ENCODE measurements at regions not wholly inside any gene's neighbourhood (a gene's known extent, or its start where the extent isn't known, plus 50 kb on each side); places are given as distances from the start of the nearest gene placed in this dataset.
A peak's percentile ranks its signal among the peaks of the same experiment; 100 is the strongest.

DNA sequence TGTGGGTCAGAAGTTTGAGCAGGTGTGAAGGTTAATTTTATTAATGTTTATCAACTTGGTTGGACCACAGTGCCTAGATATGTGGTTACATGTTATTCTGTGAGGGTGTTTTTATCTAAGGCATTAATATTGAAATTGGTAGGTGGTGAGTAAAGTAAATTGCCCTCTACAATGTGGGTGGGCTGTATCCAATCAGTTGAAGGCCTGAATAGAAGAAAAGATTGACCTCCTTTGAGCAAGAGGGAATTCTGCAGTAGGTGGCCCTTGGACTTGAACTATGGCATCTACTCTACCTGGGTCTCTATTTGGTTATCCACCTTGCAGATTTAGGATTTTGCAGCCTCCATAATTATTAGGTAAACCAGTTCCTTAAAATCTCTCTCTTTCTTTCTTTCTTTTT is 356.8 kb upstream of the EEF2KMT start:
- H3K27me3 ChIP-seq (ENCODE audit: control insufficient read depth, insufficient read depth, low read length), result no peaks in the 10 kb centered on the region
- H3K9me3 ChIP-seq (ENCODE audit: control insufficient read depth, insufficient read depth, low read length), result no peaks in the 10 kb centered on the region
- H3K4me3 ChIP-seq (ENCODE audit: low read depth, low read length), result no peak overlapping the region
- no peak overlapping the region for H3K27ac ChIP-seq (ENCODE audit: low read depth, low read length)
- H3K36me3 ChIP-seq (ENCODE audit: control insufficient read depth, insufficient read depth, low read length), result no peaks in the 10 kb centered on the region
- H3K4me1 ChIP-seq (ENCODE audit: control insufficient read depth, insufficient read depth, low read length), result peaks cover 8% of the 10 kb centered on the region
- DNase-seq (ENCODE audit: low read depth in 4 of 6, low spot score in 6 of 6), result no peak

DNA sequence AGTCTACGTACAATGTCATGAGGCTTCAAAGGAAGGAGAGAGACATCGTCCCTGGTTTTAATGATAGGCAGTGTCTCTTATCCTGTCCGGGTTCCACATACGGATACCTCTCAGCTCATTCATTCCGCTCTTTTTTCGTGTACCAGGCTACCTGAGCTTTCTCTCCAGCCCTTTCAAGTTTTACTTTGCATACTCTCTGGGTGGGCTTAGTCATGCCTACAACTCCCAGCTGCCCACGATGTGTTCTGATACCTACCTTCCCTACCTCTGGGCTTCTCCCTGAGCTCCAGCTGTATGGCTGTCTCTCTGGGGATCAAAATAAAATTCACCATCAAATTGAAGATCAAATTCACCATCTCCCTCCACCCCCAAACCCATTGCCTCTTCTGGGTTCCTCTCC is 354.0 kb upstream of the EEF2KMT start:
- no peak for DNase-seq (ENCODE audit: low read depth in 4 of 6, low spot score in 6 of 6)
- Histone ChIP-seq H3K36me3 (ENCODE audit: control insufficient read depth, insufficient read depth, low read length) (no peaks in the 10 kb centered on the region), H3K27me3 (ENCODE audit: control insufficient read depth, insufficient read depth, low read length) (no peaks in the 10 kb centered on the region), H3K27ac (ENCODE audit: low read depth, low read length) (no peak overlapping the region), H3K4me1 (ENCODE audit: control insufficient read depth, insufficient read depth, low read length) (peaks cover 13% of the 10 kb centered on the region), H3K4me3 (ENCODE audit: low read depth, low read length) (no peak overlapping the region), H3K9me3 (ENCODE audit: control insufficient read depth, insufficient read depth, low read length) (no peaks in the 10 kb centered on the region)
- 65% methylated on average over 5 of the region's 7 CpGs for WGBS (ENCODE audit: insufficient coverage)

DNA sequence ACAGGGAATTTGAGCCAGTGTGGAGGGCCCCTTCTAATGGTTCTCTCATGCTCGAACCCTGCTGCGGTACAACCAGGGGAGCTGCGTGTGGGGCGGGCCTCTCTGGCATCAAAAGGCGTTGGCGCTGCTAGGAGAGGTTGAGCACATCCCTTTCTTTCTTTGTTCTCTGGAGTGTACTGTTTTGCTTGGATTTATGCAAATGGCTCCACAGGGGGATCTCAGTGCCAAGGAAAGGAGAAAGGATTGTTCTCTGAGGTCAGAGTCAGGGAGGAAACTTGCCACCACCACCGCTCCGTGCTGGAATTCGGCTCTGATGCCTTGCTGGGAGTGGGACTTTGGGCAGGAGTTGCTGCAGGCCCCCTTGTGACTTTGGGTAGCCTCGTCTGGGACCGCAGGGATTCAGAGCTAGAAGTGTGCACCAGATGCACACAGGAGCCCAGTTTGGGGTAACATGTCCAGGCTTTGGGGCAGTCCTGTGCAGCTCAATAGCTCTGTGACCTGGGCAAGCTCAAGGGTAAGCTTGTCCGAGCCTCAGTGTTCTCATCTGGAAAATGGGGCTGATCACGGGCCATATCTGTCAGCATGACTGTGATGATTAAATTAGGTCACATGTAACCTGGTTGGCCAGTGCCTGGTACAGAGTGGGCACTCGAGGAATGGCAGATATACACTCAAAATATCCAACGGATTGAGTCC is 353.0 kb upstream of the EEF2KMT start:
- DNase-seq (ENCODE audit: low read depth in 4 of 6, low spot score in 6 of 6), result peak in 4 of 6 donors; percentile 9 to 85 (median 32)
- Histone ChIP-seq H3K36me3 (ENCODE audit: control insufficient read depth, insufficient read depth, low read length) (no peaks in the 10 kb centered on the region), H3K27me3 (ENCODE audit: control insufficient read depth, insufficient read depth, low read length) (no peaks in the 10 kb centered on the region), H3K4me3 (ENCODE audit: low read depth, low read length) (no peak overlapping the region), H3K4me1 (ENCODE audit: control insufficient read depth, insufficient read depth, low read length) (peaks cover 13% of the 10 kb centered on the region), H3K9me3 (ENCODE audit: control insufficient read depth, insufficient read depth, low read length) (no peaks in the 10 kb centered on the region), H3K27ac (ENCODE audit: low read depth, low read length) (no peak overlapping the region)
- WGBS (ENCODE audit: insufficient coverage), result 25% methylated on average over 12 of the region's 15 CpGs

DNA sequence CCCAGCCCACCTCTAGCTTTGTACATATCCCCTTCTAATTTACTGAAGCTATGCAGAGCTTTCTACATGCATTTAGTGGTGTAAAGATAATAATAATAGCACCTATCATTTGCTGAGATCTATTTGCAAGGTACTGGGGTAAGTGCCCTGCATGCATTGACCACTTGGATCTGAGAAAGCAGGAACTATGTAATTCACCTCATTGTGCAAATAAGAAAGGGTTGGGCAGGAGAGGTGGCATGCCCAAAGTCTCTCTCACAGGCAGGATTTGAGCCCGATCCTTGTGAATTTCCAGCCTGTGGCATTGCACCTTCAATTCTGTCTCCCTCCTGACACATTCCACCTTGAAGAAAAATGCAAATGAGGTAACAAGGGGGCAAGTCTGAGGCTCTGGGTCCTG is 352.3 kb upstream of the EEF2KMT start:
- Histone ChIP-seq H3K4me1 (ENCODE audit: control insufficient read depth, insufficient read depth, low read length) (peaks cover 13% of the 10 kb centered on the region), H3K27me3 (ENCODE audit: control insufficient read depth, insufficient read depth, low read length) (no peaks in the 10 kb centered on the region), H3K27ac (ENCODE audit: low read depth, low read length) (no peak overlapping the region), H3K9me3 (ENCODE audit: control insufficient read depth, insufficient read depth, low read length) (no peaks in the 10 kb centered on the region), H3K36me3 (ENCODE audit: control insufficient read depth, insufficient read depth, low read length) (no peaks in the 10 kb centered on the region), H3K4me3 (ENCODE audit: low read depth, low read length) (no peak overlapping the region)
- no peak for DNase-seq (ENCODE audit: low read depth in 4 of 6, low spot score in 6 of 6)
- no CpG with 5 or more reads among the region's 1 CpG for WGBS (ENCODE audit: insufficient coverage)

DNA sequence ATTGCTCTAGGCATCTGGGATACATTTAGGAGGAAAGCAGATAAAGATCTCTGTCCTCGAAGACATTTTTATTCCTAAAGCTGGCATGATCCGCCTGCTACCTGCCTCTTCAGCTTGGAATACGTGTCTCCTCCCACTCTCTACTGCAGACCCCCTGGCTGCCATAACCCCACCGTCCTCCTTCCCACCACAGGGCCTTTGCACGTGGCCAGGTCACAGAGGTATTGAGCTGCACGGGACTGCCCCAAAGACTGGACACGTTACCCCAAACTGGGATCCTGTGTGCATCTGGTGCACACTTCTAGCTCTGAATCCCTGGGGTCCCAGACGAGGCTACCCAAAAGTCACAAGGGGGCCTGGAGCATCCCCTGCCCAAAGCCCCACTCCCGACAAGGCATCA is 351.2 kb upstream of the EEF2KMT start:
- Histone ChIP-seq H3K9me3 (ENCODE audit: control insufficient read depth, insufficient read depth, low read length) (no peaks in the 10 kb centered on the region), H3K4me1 (ENCODE audit: control insufficient read depth, insufficient read depth, low read length) (peaks cover 13% of the 10 kb centered on the region), H3K36me3 (ENCODE audit: control insufficient read depth, insufficient read depth, low read length) (no peaks in the 10 kb centered on the region), H3K27me3 (ENCODE audit: control insufficient read depth, insufficient read depth, low read length) (no peaks in the 10 kb centered on the region), H3K4me3 (ENCODE audit: low read depth, low read length) (no peak overlapping the region), H3K27ac (ENCODE audit: low read depth, low read length) (no peak overlapping the region)
- WGBS (ENCODE audit: insufficient coverage), result 82% methylated on average over 9 of the region's 9 CpGs
- DNase-seq (ENCODE audit: low read depth in 4 of 6, low spot score in 6 of 6), result no peak

DNA sequence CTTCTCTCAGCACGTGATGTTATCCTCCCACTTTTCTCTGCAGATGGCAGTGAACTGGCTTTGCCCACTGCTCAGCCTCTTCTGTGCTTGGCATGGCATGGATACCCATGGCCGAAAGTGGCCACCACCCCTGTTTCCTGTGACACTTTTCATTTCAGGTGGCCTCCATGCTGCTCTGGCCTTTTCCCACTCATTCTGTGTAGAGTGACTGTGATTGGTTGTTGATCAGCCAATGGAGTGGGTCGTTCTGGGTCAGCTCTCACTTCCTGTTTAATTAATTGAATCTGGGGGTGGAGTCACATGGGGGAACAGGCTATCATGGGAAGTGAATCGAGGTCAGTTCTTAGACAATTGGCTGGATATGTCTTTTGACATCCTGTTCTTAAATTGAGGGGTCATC is 350.1 kb upstream of the EEF2KMT start:
- H3K4me3 ChIP-seq (ENCODE audit: low read depth, low read length), result no peak overlapping the region
- no peaks in the 10 kb centered on the region for H3K36me3 ChIP-seq (ENCODE audit: control insufficient read depth, insufficient read depth, low read length)
- 94% methylated on average over 4 of the region's 4 CpGs for WGBS (ENCODE audit: insufficient coverage)
- no peaks in the 10 kb centered on the region for H3K27me3 ChIP-seq (ENCODE audit: control insufficient read depth, insufficient read depth, low read length)
- H3K9me3 ChIP-seq (ENCODE audit: control insufficient read depth, insufficient read depth, low read length), result no peaks in the 10 kb centered on the region
- no peak for DNase-seq (ENCODE audit: low read depth in 4 of 6, low spot score in 6 of 6)
- H3K4me1 ChIP-seq (ENCODE audit: control insufficient read depth, insufficient read depth, low read length), result peaks cover 13% of the 10 kb centered on the region
- no peak overlapping the region for H3K27ac ChIP-seq (ENCODE audit: low read depth, low read length)

DNA sequence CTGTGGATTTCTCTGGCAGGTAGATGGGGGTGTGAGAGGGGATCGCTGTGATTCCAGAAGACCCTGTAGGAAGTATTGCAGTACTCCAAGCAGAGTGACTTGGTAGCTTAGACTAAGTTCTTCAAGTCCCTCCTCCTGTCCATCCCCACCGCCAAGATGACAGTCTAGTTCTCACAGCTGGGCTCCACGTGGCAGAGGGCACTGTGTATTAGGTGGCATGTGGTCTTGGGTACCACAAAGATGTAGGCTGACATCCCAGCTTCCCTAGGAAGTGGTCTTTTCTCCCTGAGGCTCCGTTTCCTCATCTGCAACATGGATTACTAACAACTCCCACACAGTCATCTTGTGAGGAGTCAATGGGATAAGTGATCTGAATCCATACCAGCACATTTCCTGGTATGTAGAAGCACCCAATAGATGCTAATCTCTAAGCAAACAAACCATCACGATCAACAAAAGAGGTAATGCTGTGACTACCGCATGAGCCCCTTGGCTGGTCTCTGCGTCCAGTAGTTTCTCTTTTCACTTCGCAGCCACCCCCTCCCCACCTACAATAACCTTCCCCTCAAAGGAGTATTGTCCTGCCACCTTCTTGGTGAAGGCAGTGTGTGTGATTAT is 349.1 kb upstream of the EEF2KMT start:
- Histone ChIP-seq H3K27ac (ENCODE audit: low read depth, low read length) (no peak overlapping the region), H3K36me3 (ENCODE audit: control insufficient read depth, insufficient read depth, low read length) (no peaks in the 10 kb centered on the region), H3K4me1 (ENCODE audit: control insufficient read depth, insufficient read depth, low read length) (peaks cover 13% of the 10 kb centered on the region), H3K9me3 (ENCODE audit: control insufficient read depth, insufficient read depth, low read length) (no peaks in the 10 kb centered on the region), H3K4me3 (ENCODE audit: low read depth, low read length) (no peak overlapping the region), H3K27me3 (ENCODE audit: control insufficient read depth, insufficient read depth, low read length) (no peaks in the 10 kb centered on the region)
- DNase-seq (ENCODE audit: low read depth in 4 of 6, low spot score in 6 of 6), result no peak
- WGBS (ENCODE audit: insufficient coverage), result no CpG with 5 or more reads among the region's 8 CpGs

DNA sequence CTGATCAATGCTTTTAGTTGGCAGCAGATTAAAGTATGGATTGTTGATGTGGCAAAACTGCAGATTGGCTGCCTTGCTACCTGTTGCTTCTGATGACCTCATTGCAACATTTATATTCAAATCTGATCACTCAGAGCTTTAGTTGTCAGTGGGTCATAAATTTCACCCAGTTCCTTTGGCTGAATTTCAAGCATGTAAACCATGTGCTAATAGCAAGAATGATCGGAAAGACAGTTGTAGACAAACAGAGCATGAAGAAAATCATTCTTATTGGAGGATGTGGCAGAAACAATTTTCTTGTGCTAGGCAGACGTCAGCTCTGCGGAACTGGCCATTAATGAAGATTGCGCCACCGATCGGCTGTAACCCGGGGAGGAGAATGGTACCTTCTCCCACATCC is 346.6 kb upstream of the EEF2KMT start:
- Histone ChIP-seq H3K9me3 (ENCODE audit: control insufficient read depth, insufficient read depth, low read length) (no peaks in the 10 kb centered on the region), H3K4me1 (ENCODE audit: control insufficient read depth, insufficient read depth, low read length) (peaks cover 5% of the 10 kb centered on the region), H3K27ac (ENCODE audit: low read depth, low read length) (no peak overlapping the region), H3K4me3 (ENCODE audit: low read depth, low read length) (no peak overlapping the region), H3K36me3 (ENCODE audit: control insufficient read depth, insufficient read depth, low read length) (no peaks in the 10 kb centered on the region), H3K27me3 (ENCODE audit: control insufficient read depth, insufficient read depth, low read length) (no peaks in the 10 kb centered on the region)
- 55% methylated on average over 1 of the region's 7 CpGs for WGBS (ENCODE audit: insufficient coverage)
- peak in 1 of 6 donors; percentile 62 for DNase-seq (ENCODE audit: low read depth in 4 of 6, low spot score in 6 of 6)

GRCh38 chr16:5442986-5443385 is 345.4 kb upstream of the EEF2KMT start:
- 100% methylated on average over 1 of the region's 3 CpGs for WGBS (ENCODE audit: insufficient coverage)
- DNase-seq (ENCODE audit: low read depth in 4 of 6, low spot score in 6 of 6), result no peak

GRCh38 chr16:5442054-5442453 is 344.5 kb upstream of the EEF2KMT start:
- H3K27ac ChIP-seq (ENCODE audit: low read depth, low read length), result no peak overlapping the region
- H3K4me1 ChIP-seq (ENCODE audit: control insufficient read depth, insufficient read depth, low read length), result no peaks in the 10 kb centered on the region
- DNase-seq (ENCODE audit: low read depth in 4 of 6, low spot score in 6 of 6), result no peak
- H3K27me3 ChIP-seq (ENCODE audit: control insufficient read depth, insufficient read depth, low read length), result no peaks in the 10 kb centered on the region
- no peak overlapping the region for H3K4me3 ChIP-seq (ENCODE audit: low read depth, low read length)
- H3K36me3 ChIP-seq (ENCODE audit: control insufficient read depth, insufficient read depth, low read length), result no peaks in the 10 kb centered on the region
- no peaks in the 10 kb centered on the region for H3K9me3 ChIP-seq (ENCODE audit: control insufficient read depth, insufficient read depth, low read length)
- WGBS (ENCODE audit: insufficient coverage), result 92% methylated on average over 3 of the region's 3 CpGs

More at GRCh38 chr16:5442986-5443385, 345.4 kb upstream of the EEF2KMT start:
- Histone ChIP-seq H3K4me3 (ENCODE audit: low read depth, low read length) (no peak overlapping the region), H3K9me3 (ENCODE audit: control insufficient read depth, insufficient read depth, low read length) (no peaks in the 10 kb centered on the region), H3K4me1 (ENCODE audit: control insufficient read depth, insufficient read depth, low read length) (no peaks in the 10 kb centered on the region), H3K27ac (ENCODE audit: low read depth, low read length) (no peak overlapping the region), H3K27me3 (ENCODE audit: control insufficient read depth, insufficient read depth, low read length) (no peaks in the 10 kb centered on the region), H3K36me3 (ENCODE audit: control insufficient read depth, insufficient read depth, low read length) (no peaks in the 10 kb centered on the region)
